Body of pancreas (tissue), 4 donors: ENCODE measurements at regions not wholly inside any gene's neighbourhood (a gene's known extent, or its start where the extent isn't known, plus 50 kb on each side); places are given as distances from the start of the nearest gene placed in this dataset.

Source experiments
- ATAC-seq: fragments of 150-250 bp; one replicate; pipeline ENCODE4 v1.9.1; 2016
- DNase-seq, 4 donors: peaks; one replicate each; pipeline ENCODE4 v3.0.0-alpha.2; 2019
- H3K27ac ChIP-seq, 4 donors: fragments of 200-600 bp; sonication (generic); 1 replicate in 3 of 4; 2 replicates in 1 of 4; pipeline versions ENCODE4 v1.5.1 to v1.6.1; 2016 to 2019; ENCODE audit warnings: mild to moderate bottlenecking in 1 of 4, mixed read lengths in 1 of 4, moderate library complexity in 1 of 4
- H3K27me3 ChIP-seq, 2 donors: fragments of 200-600 bp; sonication (generic); one replicate each; pipeline ENCODE4 v1.6.0; 2016; ENCODE audit warnings: mild to moderate bottlenecking in 1 of 2
- H3K36me3 ChIP-seq, 2 donors: fragments of 200-600 bp; sonication (generic); replicated peaks in 1 of 2; 2 replicates each; pipeline ENCODE4 v1.5.1; 2016; ENCODE audit warnings: low read depth in 2 of 2; ENCODE audit not compliant: insufficient read depth in 1 of 2
- H3K4me1 ChIP-seq: fragments of 200-600 bp; sonication (generic); one replicate; pipeline ENCODE4 v1.6.0; 2016
- H3K4me3 ChIP-seq, 2 donors: fragments of 200-600 bp; sonication (generic); 1 replicate in 1 of 2; 2 replicates in 1 of 2; pipeline ENCODE4 v1.5.1; 2016 to 2019
- H3K9me3 ChIP-seq, 3 donors: fragments of 200-600 bp; sonication (generic); 1 replicate in 2 of 3; 2 replicates in 1 of 3; pipeline ENCODE4 v1.5.1; 2016
- CTCF ChIP-seq, 7 experiments: fragments of 450-650 bp in 4 of 7; fragments of 200-600 bp in 3 of 7; sonication (generic) in 3 of 7; IDR thresholded peaks; one replicate each; pipeline ENCODE4 v1.5.1; 2016 to 2019; ENCODE audit warnings: antibody characterized with exemption in 7 of 7
- POLR2A ChIP-seq, 3 donors: fragments of 450-650 bp; IDR thresholded peaks; one replicate each; pipeline ENCODE4 v1.6.1; 2016; ENCODE audit warnings: antibody characterized with exemption in 3 of 3, mild to moderate bottlenecking in 2 of 3
- WGBS, 2 donors: methylation state at CpG; one replicate each; pipeline ENCODE4 v1.1.5; 2017; 5-methylcytosine and 5-hydroxymethylcytosine counted together
- intact Hi-C: fragments of 100-400 bp; cut with DNase I; formaldehyde crosslinking; loops from one replicate; pipeline ENCODE4 v1.15.1; 2023

DNA sequence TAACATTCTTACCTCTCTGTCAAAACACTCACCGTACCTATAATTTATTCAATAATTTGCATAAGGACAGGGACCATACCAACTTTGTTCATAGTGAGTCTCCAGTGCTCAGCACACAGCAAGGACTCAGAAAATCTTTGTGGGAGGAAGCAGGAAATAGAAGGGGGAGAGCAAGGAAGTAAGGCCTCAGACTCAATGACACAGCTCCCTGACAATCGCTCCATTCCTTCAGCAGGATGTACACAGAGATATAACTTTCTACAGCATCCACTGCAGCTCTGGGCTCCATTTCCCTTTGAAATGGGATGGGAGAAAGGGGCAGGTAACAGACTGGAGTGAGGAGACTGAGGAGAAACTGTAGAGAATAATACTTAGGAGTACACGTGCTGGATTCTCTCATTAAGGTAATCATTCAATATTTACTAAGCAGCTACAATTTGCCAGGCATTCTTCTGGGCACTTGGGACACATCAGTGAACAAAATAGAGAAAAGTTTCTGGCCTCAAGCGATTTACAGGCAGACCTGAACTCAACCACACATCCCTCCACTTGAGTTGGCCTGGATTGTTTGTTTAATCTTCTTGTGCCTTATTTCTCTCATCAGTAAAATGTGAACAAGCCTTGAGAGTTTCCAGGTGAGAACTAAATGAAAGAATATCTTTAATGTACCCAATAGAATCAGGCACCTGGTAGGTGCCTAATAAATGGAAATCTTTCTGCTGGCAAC lies 330.3 kb upstream of the THBS1 start:
- TF ChIP-seq POLR2A (IDR thresholded peaks at IDR 0.05) (no peak), CTCF (IDR thresholded peaks at IDR 0.05) (no peak)
- H3K4me1 ChIP-seq, result peaks cover 23% of the 10 kb centered on the region
- no peak overlapping the region for H3K27ac ChIP-seq
- ATAC-seq (no peak), DNase-seq (no peak)
- H3K36me3 ChIP-seq, result no peaks in the 10 kb centered on the region
- no peak overlapping the region for H3K4me3 ChIP-seq
- 70 to 73% methylated on average over 4 of the region's 4 CpGs for WGBS, 2 donors
- H3K27me3 ChIP-seq, result no peaks in the 10 kb centered on the region
- H3K9me3 ChIP-seq, result no peaks in the 10 kb centered on the region
- intact Hi-C loops, result no loop called here

DNA sequence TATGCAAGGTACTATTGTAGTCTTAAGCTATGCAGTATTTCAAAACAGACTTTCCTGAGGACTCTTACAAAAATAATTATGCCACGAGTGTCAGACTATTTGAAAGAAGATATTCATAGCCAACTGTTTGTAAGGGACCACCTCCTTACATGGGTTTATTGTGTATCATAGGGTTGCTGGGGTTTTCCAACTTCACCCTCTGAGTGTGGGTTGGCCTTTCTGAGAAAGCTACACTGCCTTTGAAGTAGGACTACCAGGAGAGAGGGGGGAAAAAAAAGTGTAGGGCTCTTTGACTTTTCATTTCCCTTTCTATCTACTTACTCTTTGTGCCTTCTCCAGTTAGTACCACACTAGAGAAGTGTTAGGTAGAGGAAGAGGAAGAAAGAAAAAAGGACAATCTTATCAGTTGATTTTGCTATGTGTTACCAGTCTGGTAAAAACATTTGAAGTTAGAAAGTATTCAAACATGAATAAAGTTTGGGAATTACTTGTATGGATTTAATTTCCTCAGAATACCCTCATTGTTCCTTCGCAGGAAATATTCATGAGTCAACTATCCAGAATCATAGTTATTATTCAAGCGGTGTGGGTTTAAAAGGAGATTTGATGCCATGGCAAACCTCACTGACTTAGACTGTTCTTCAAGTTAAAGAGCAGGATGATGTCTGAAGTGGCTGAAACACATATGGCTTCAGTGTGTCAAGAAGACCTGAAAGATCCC lies 329.3 kb upstream of the THBS1 start:
- H3K4me1 ChIP-seq, result peaks cover 30% of the 10 kb centered on the region
- H3K36me3 ChIP-seq, result no peaks in the 10 kb centered on the region
- no peaks in the 10 kb centered on the region for H3K9me3 ChIP-seq
- DNase-seq (no peak), ATAC-seq (no peak)
- H3K27ac ChIP-seq, result no peak overlapping the region
- TF ChIP-seq POLR2A (IDR thresholded peaks at IDR 0.05), result no peak
- TF ChIP-seq CTCF (IDR thresholded peaks at IDR 0.05), result no peak
- no peak overlapping the region for H3K4me3 ChIP-seq
- WGBS, 2 donors, result 80% methylated on average over 3 of the region's 3 CpGs
- no peaks in the 10 kb centered on the region for H3K27me3 ChIP-seq
- intact Hi-C loops, result no loop called here

GRCh38 chr15:39252134-39252470 lies 328.8 kb upstream of the THBS1 start:
- no peak overlapping the region for H3K4me3 ChIP-seq
- no peak for ATAC-seq
- intact Hi-C loops, result no loop called here
- no peak for TF ChIP-seq POLR2A (IDR thresholded peaks at IDR 0.05)
- no peak for TF ChIP-seq CTCF (IDR thresholded peaks at IDR 0.05)
- H3K27me3 ChIP-seq, result no peaks in the 10 kb centered on the region
- no peak overlapping the region for H3K27ac ChIP-seq
- 93 to 98% methylated on average over 4 of the region's 4 CpGs for WGBS, 2 donors
- DNase-seq, result no peak
- no peaks in the 10 kb centered on the region for H3K9me3 ChIP-seq
- no peaks in the 10 kb centered on the region for H3K36me3 ChIP-seq
- peaks cover 33% of the 10 kb centered on the region for H3K4me1 ChIP-seq

DNA sequence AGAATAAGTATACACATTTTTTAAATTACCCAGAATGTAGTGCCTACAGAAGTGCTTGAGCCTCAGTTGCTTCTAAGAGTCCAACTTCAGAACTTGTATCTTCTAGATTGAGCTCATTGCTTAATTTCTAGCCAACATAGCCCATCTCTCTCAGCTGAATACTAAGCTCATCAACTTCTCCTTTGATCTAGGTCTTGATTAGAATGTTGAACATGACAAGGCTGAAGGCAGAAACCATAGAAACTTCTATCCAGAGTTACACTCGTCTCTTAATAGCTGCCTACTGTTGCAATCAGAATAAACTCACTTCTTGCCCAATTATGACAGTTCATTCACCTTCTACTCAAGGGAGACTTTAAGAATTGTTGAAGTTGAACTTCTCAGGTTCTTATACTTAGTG lies 327.3 kb upstream of the THBS1 start:
- H3K27me3 ChIP-seq, result no peaks in the 10 kb centered on the region
- H3K4me1 ChIP-seq, result peaks cover 22% of the 10 kb centered on the region
- ATAC-seq (no peak), DNase-seq (no peak)
- 90 to 93% methylated on average over 1 of the region's 1 CpG for WGBS, 2 donors
- TF ChIP-seq CTCF (IDR thresholded peaks at IDR 0.05) (no peak), POLR2A (IDR thresholded peaks at IDR 0.05) (no peak)
- intact Hi-C loops, result no loop called here
- no peak overlapping the region for H3K27ac ChIP-seq
- no peaks in the 10 kb centered on the region for H3K36me3 ChIP-seq
- no peak overlapping the region for H3K4me3 ChIP-seq
- H3K9me3 ChIP-seq, result no peaks in the 10 kb centered on the region

- Histone ChIP-seq H3K27ac (no peak overlapping the region), H3K4me3 (no peak overlapping the region), H3K9me3 (no peaks in the 10 kb centered on the region), H3K4me1 (peaks cover 20% of the 10 kb centered on the region), H3K36me3 (no peaks in the 10 kb centered on the region), H3K27me3 (no peaks in the 10 kb centered on the region)
- ATAC-seq (no peak), DNase-seq (no peak)
- no peak for TF ChIP-seq POLR2A (IDR thresholded peaks at IDR 0.05)
- no peak for TF ChIP-seq CTCF (IDR thresholded peaks at IDR 0.05)
- intact Hi-C loops, result no loop called here
- 96 to 100% methylated on average over 4 of the region's 4 CpGs for WGBS, 2 donors
Observed at GRCh38 chr15:39254181-39254580, 326.7 kb upstream of the THBS1 start.
